ENCODE measurements at regions not wholly inside any gene's neighbourhood (a gene's known extent, or its start where the extent isn't known, plus 50 kb on each side); places are given as distances from the start of the nearest gene placed in this dataset.

DNA sequence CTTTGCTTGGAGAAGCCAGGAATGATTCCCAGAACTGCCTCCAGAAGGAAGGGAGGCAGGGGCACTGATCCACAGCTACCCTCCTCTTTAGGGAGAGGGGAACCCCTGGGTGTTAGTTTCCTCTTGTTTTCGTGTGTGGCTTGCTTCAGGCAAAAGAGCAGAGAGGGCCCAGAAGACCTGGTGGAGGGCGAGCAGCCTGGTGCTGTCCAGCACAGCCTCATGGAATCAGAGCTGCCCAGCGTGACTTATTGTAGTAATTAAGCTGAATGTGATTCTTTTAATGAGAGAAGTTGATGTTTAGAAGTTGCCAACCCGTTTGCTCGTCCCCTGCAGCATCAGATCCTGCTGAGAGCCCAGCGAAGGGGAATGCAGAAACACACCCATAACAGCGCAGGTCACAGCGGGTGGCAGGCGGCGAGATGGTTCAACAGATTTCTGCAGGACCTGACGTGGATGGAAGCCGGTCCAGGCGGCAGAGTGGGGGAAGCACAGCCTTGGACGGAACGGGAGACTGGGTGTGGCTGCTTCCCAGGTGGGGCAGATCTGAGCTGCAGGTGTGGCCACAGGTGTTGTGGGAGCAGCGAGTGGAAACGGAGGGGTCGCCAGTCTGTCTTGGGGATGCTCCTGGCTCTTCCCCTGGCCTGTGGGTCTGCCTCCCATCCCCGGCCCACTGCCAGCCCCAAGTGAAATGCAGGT lies 53.7 kb upstream of the SHH start:
- WGBS (ENCODE audit: missing lambda C conversion rate) = 87% methylated on average over 19 of the region's 19 CpGs
- TF ChIP-seq CBX8 (IDR thresholded peaks at IDR 0.05) (no peak), HES2 (IDR thresholded peaks at IDR 0.05) (no peak), NR3C1 (IDR thresholded peaks at IDR 0.05) (no peak), TFCP2L1 (CRISPR knock-in tag; IDR thresholded peaks at IDR 0.05) (no peak), HOXB5 (CRISPR knock-in tag; IDR thresholded peaks at IDR 0.05) (no peak), ESRRA (IDR thresholded peaks at IDR 0.05; ENCODE audit: borderline replicate concordance, low read length) (no peak), PBX3 (IDR thresholded peaks at IDR 0.05) (no peak), CHD2 (IDR thresholded peaks at IDR 0.05; ENCODE audit: low read length, partially characterized antibody) (no peak), EP300 (IDR thresholded peaks at IDR 0.05) (no peak), ZC3H11A (IDR thresholded peaks at IDR 0.05) (no peak), ZFP36 (IDR thresholded peaks at IDR 0.05; ENCODE audit: borderline replicate concordance, partially characterized antibody) (no peak), CBX2 (IDR thresholded peaks at IDR 0.05; ENCODE audit: borderline replicate concordance, low read depth) (no peak), USF2 (IDR thresholded peaks at IDR 0.05) (no peak), HDAC2 (IDR thresholded peaks at IDR 0.05) (no peak), HEYL (CRISPR knock-in tag; IDR thresholded peaks at IDR 0.05) (no peak)
- TF ChIP-seq, protein P1, sequence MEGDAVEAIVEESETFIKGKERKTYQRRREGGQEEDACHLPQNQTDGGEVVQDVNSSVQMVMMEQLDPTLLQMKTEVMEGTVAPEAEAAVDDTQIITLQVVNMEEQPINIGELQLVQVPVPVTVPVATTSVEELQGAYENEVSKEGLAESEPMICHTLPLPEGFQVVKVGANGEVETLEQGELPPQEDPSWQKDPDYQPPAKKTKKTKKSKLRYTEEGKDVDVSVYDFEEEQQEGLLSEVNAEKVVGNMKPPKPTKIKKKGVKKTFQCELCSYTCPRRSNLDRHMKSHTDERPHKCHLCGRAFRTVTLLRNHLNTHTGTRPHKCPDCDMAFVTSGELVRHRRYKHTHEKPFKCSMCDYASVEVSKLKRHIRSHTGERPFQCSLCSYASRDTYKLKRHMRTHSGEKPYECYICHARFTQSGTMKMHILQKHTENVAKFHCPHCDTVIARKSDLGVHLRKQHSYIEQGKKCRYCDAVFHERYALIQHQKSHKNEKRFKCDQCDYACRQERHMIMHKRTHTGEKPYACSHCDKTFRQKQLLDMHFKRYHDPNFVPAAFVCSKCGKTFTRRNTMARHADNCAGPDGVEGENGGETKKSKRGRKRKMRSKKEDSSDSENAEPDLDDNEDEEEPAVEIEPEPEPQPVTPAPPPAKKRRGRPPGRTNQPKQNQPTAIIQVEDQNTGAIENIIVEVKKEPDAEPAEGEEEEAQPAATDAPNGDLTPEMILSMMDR (IDR thresholded peaks at IDR 0.05) = no peak
- TF ChIP-seq, protein P2, sequence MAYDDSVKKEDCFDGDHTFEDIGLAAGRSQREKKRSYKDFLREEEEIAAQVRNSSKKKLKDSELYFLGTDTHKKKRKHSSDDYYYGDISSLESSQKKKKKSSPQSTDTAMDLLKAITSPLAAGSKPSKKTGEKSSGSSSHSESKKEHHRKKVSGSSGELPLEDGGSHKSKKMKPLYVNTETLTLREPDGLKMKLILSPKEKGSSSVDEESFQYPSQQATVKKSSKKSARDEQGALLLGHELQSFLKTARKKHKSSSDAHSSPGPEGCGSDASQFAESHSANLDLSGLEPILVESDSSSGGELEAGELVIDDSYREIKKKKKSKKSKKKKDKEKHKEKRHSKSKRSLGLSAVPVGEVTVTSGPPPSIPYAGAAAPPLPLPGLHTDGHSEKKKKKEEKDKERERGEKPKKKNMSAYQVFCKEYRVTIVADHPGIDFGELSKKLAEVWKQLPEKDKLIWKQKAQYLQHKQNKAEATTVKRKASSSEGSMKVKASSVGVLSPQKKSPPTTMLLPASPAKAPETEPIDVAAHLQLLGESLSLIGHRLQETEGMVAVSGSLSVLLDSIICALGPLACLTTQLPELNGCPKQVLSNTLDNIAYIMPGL (CRISPR knock-in tag; IDR thresholded peaks at IDR 0.05; ENCODE audit: borderline replicate concordance) = no peak
- CTCF ChIA-PET = interaction anchor here (3.2 kb wide), 1 partner anchor 8 kb away, joined by 8 read pairs; no protein-coding TSS in a partner anchor

GRCh38 chr7:155864991-155865690 lies 52.9 kb upstream of the SHH start:
- POLR2A ChIA-PET = no interaction called here

More for the DNA sequence above, 53.7 kb upstream of the SHH start:
- no peak for FAIRE-seq
- Histone ChIP-seq H3K9me3 (0 out of 3 replicates have a peak, but pooled peaks cover 3% of the 10 kb centered on the region), H3K27ac (peak overlapping the region; percentile 1 to 66; a peak in 4 of 6 replicates), H3K4me2 (no peak overlapping the region), H3K4me1 (peaks cover 28% of the 10 kb centered on the region), H3K4me3 (no peak overlapping the region)
- no peak for DNase-seq (ENCODE audit: low read depth in 1 of 2, low spot score in 1 of 2)
- POLR2A ChIA-PET = no interaction called here
- no peak for ATAC-seq

More at GRCh38 chr7:155864991-155865690, 52.9 kb upstream of the SHH start:
- H3K9me3 ChIP-seq = 0 out of 3 replicates have a peak, but pooled peaks cover 3% of the 10 kb centered on the region
- CTCF ChIA-PET = interaction anchor here (1.1 to 3.2 kb wide), 3 partner anchors 9 to 608 kb away, joined by 3 to 10 read pairs (median 8); no protein-coding TSS in a partner anchor
- ATAC-seq = no peak
- FAIRE-seq = no peak
- 72% methylated on average over 11 of the region's 11 CpGs for WGBS (ENCODE audit: missing lambda C conversion rate)
- H3K4me3 ChIP-seq = no peak overlapping the region
- TF ChIP-seq, protein P3, sequence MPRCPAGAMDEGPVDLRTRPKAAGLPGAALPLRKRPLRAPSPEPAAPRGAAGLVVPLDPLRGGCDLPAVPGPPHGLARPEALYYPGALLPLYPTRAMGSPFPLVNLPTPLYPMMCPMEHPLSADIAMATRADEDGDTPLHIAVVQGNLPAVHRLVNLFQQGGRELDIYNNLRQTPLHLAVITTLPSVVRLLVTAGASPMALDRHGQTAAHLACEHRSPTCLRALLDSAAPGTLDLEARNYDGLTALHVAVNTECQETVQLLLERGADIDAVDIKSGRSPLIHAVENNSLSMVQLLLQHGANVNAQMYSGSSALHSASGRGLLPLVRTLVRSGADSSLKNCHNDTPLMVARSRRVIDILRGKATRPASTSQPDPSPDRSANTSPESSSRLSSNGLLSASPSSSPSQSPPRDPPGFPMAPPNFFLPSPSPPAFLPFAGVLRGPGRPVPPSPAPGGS (IDR thresholded peaks at IDR 0.05) = no peak
- TF ChIP-seq NPAS2 (CRISPR knock-in tag; IDR thresholded peaks at IDR 0.05; ENCODE audit: borderline replicate concordance) = no peak
- TF ChIP-seq, protein P4, sequence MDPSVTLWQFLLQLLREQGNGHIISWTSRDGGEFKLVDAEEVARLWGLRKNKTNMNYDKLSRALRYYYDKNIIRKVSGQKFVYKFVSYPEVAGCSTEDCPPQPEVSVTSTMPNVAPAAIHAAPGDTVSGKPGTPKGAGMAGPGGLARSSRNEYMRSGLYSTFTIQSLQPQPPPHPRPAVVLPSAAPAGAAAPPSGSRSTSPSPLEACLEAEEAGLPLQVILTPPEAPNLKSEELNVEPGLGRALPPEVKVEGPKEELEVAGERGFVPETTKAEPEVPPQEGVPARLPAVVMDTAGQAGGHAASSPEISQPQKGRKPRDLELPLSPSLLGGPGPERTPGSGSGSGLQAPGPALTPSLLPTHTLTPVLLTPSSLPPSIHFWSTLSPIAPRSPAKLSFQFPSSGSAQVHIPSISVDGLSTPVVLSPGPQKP (IDR thresholded peaks at IDR 0.05; ENCODE audit: low read depth, low read length) = no peak
- H3K4me1 ChIP-seq = peaks cover 33% of the 10 kb centered on the region
- H3K4me2 ChIP-seq = no peak overlapping the region
- no peak for DNase-seq (ENCODE audit: low read depth in 1 of 2, low spot score in 1 of 2)
- H3K27ac ChIP-seq = peak overlapping the region; percentile 1 to 66; a peak in 4 of 6 replicates
